ENCODE measurements at regions not wholly inside any gene's neighbourhood (a gene's known extent, or its start where the extent isn't known, plus 50 kb on each side); places are given as distances from the start of the nearest gene placed in this dataset.

GRCh38 chr5:32928761-32929160, 217.6 kb downstream of the NPR3 start:
- TF ChIP-seq CTCF (IDR thresholded peaks at IDR 0.05) = no peak
- TF ChIP-seq POLR2AphosphoS5 (IDR thresholded peaks at IDR 0.05; ENCODE audit: insufficient read depth in 1 of 2, low read depth in 1 of 2) = no peak

Measured in vagina (tissue), 2 donors.